GM12878 (cell line): ENCODE measurements at regions not wholly inside any gene's neighbourhood (a gene's known extent, or its start where the extent isn't known, plus 50 kb on each side); places are given as distances from the start of the nearest gene placed in this dataset.
A peak's percentile ranks its signal among the peaks of the same experiment; 100 is the strongest.

Experiments
- ATAC-seq: fragments of 200-7000 bp; cut with Tn5 transposase; 3 replicates; pipeline ENCODE4 v1.9.1; 2020; ENCODE audit warnings: mild to moderate bottlenecking, moderate library complexity
- BruUV-seq: library from RNA; stranded (reverse); fragments of 400-500 nt; replicated peaks from 2 replicates; lab custom pipeline; 2021; lab: Mats Ljungman, UMichigan
- CTCF ChIA-PET: fragments of 300-600 bp; sonication (Branson Sonifier 250); formaldehyde crosslinking; extraction: SDS; loops from one replicate; lab custom pipeline; 2021; ENCODE audit warnings: inconsistent platforms; lab: Yijun Ruan, JAX
- POLR2A ChIA-PET: fragments of 350-600 bp; formaldehyde crosslinking; extraction: SDS; loops from one replicate; lab custom pipeline; 2021; ENCODE audit warnings: inconsistent platforms; lab: Charles Lee
- RAD21 ChIA-PET: fragments of 300-600 bp; sonication (Branson Sonifier 250); formaldehyde crosslinking; loops from one replicate; lab custom pipeline; 2023; ENCODE audit warnings: antibody characterized with exemption; ENCODE audit not compliant: unreplicated experiment; lab: Charles Lee
- SMC1A ChIA-PET: fragments of 300-600 bp; sonication (Branson Sonifier 250); formaldehyde crosslinking; loops from one replicate; lab custom pipeline; 2023; ENCODE audit not compliant: unreplicated experiment, uncharacterized antibody; lab: Charles Lee
- DNase-seq: peaks from one replicate; pipeline ENCODE4 v3.0.0-alpha.2; 2011; ENCODE audit warnings: low read depth, low spot score
- FAIRE-seq: peaks from 3 replicates; lab custom pipeline; 2011; peaks lifted over from hg19 to GRCh38; lab: Jason Lieb, UNC
- H2AFZ ChIP-seq: 2 replicates; pipeline ENCODE4 v1.6.0; 2011; ENCODE audit warnings: low read depth, low read length, control low read depth; ENCODE audit not compliant: control insufficient read depth
- H3K27ac ChIP-seq: 2 replicates; pipeline ENCODE4 v1.5.1; 2011; ENCODE audit warnings: control low read depth; ENCODE audit not compliant: control insufficient read depth, insufficient read depth
- H3K27me3 ChIP-seq, 2 experiments: replicated peaks in 1 of 2; 2 replicates each; pipeline versions ENCODE4 v1.6.0 to v1.6.1; 2011; ENCODE audit warnings: low read length in 1 of 2; ENCODE audit not compliant: control insufficient read depth in 2 of 2, insufficient read depth in 2 of 2
- H3K36me3 ChIP-seq, 2 experiments: 2 replicates each; pipeline ENCODE4 v1.5.1; 2011; ENCODE audit warnings: low read length in 1 of 2; ENCODE audit not compliant: control insufficient read depth in 2 of 2, insufficient read depth in 2 of 2
- H3K4me1 ChIP-seq: 2 replicates; pipeline ENCODE4 v1.6.1; 2011; ENCODE audit warnings: mild to moderate bottlenecking, low read length, moderate library complexity, mixed read lengths; ENCODE audit not compliant: control insufficient read depth, insufficient read depth
- H3K4me2 ChIP-seq: 2 replicates; pipeline ENCODE4 v1.6.0; 2011; ENCODE audit warnings: control low read depth; ENCODE audit not compliant: control insufficient read depth, insufficient read depth
- H3K4me3 ChIP-seq: fragments of 200-600 bp; sonication (generic); 2 replicates; pipeline ENCODE4 v1.5.1; 2016
- H3K79me2 ChIP-seq: 2 replicates; pipeline ENCODE4 v1.6.0; 2011; ENCODE audit warnings: low read length; ENCODE audit not compliant: control insufficient read depth, insufficient read depth
- H3K9ac ChIP-seq: 2 replicates; pipeline ENCODE4 v1.8.0; 2011; ENCODE audit warnings: low read length, control low read depth, mixed read lengths; ENCODE audit not compliant: control insufficient read depth, insufficient read depth
- H3K9me3 ChIP-seq: replicated peaks from 3 replicates; pipeline ENCODE4 v1.5.1; 2011; ENCODE audit warnings: mild to moderate bottlenecking, low read length; ENCODE audit not compliant: control insufficient read depth, insufficient read depth
- H4K20me1 ChIP-seq: 2 replicates; pipeline ENCODE4 v1.6.0; 2011; ENCODE audit not compliant: control insufficient read depth, insufficient read depth
- BCL11A ChIP-seq: IDR thresholded peaks from 2 replicates; pipeline ENCODE4 v1.6.1; 2011; ENCODE audit warnings: low read depth, low read length
- CBX5 ChIP-seq: sonication (generic); IDR thresholded peaks from 2 replicates; pipeline ENCODE4 v1.6.1; 2016; ENCODE audit warnings: low read depth, moderate library complexity, mild to moderate bottlenecking, inconsistent platforms
- CHD2 ChIP-seq: IDR thresholded peaks from 2 replicates; pipeline ENCODE4 v1.6.1; 2011; ENCODE audit warnings: low read depth, low read length, improper control_type of control experiment, borderline replicate concordance
- CHD4 ChIP-seq: fragments of 200-600 bp; sonication (generic); IDR thresholded peaks from 2 replicates; pipeline ENCODE4 v1.6.1; 2016; ENCODE audit warnings: mild to moderate bottlenecking
- EP300 ChIP-seq, 2 experiments: fragments of 150-350 bp in 1 of 2; IDR thresholded peaks; 2 replicates each; pipeline ENCODE4 v1.6.1; 2011 to 2012; ENCODE audit warnings: low read depth in 2 of 2, low read length in 2 of 2, borderline replicate concordance in 1 of 2, improper control_type of control experiment in 1 of 2, inconsistent platforms in 1 of 2; ENCODE audit not compliant: control insufficient read depth in 1 of 2
- IKZF2 ChIP-seq, 2 experiments: fragments of 450-650 bp; IDR thresholded peaks; 2 replicates each; pipeline ENCODE4 v1.6.1; 2017; ENCODE audit warnings: mild to moderate bottlenecking in 2 of 2, moderate library complexity in 2 of 2
- IRF4 ChIP-seq: IDR thresholded peaks from 2 replicates; pipeline ENCODE4 v1.6.1; 2011; ENCODE audit warnings: low read depth, low read length
- JUNB ChIP-seq: IDR thresholded peaks from 2 replicates; pipeline ENCODE4 v1.6.1; 2016; ENCODE audit warnings: antibody characterized with exemption, mild to moderate bottlenecking
- NR2C1 ChIP-seq: fragments of 450-650 bp; IDR thresholded peaks from 2 replicates; pipeline ENCODE4 v1.6.1; 2017; ENCODE audit warnings: antibody characterized with exemption, mild to moderate bottlenecking, moderate library complexity
- NRF1 ChIP-seq: conservative IDR thresholded peaks from 2 replicates; pipeline ENCODE4 v1.6.1; 2011; ENCODE audit warnings: mild to moderate bottlenecking, low read depth, low read length, improper control_type of control experiment
- RFX5 ChIP-seq: IDR thresholded peaks from 2 replicates; pipeline ENCODE4 v1.6.1; 2011; ENCODE audit warnings: low read depth, low read length, improper control_type of control experiment
- RUNX3 ChIP-seq: IDR thresholded peaks from 2 replicates; pipeline ENCODE4 v1.6.1; 2012; ENCODE audit warnings: low read length, inconsistent platforms
- SPI1 ChIP-seq: IDR thresholded peaks from 2 replicates; pipeline ENCODE4 v1.6.1; 2011; ENCODE audit warnings: low read depth, mild to moderate bottlenecking, low read length, moderate library complexity, borderline replicate concordance; ENCODE audit not compliant: insufficient read depth
- TARDBP ChIP-seq: IDR thresholded peaks from 2 replicates; pipeline ENCODE4 v1.6.1; 2016; ENCODE audit warnings: borderline replicate concordance
- WRNIP1 ChIP-seq: IDR thresholded peaks from 2 replicates; pipeline ENCODE4 v1.6.1; 2011; ENCODE audit warnings: low read depth, low read length, improper control_type of control experiment, borderline replicate concordance
- WGBS: methylation state at CpG from one replicate; pipeline ENCODE4 v1.1.6; 2016; ENCODE audit warnings: low lambda C conversion rate; ENCODE audit not compliant: insufficient replicate concordance, insufficient coverage; ENCODE audit errors: missing lambda C conversion rate; 5-methylcytosine and 5-hydroxymethylcytosine counted together
- in situ Hi-C: fragments of 300-500 bp; cut with MboI; formaldehyde crosslinking; loops from 9 replicates; pipeline ENCODE4 v1.14.3; 2018; ENCODE audit warnings: mixed read lengths
- intact Hi-C: fragments of 100-400 bp; cut with micrococcal nuclease; formaldehyde crosslinking; loops from one replicate; pipeline ENCODE4 v1.14.2; 2022; ENCODE audit not compliant: unreplicated experiment
- TF ChIP-seq, protein P1 (sequence below): fragments of 450-650 bp; conservative IDR thresholded peaks from 2 replicates; pipeline ENCODE4 v1.6.1; 2017; ENCODE audit warnings: mild to moderate bottlenecking, moderate library complexity
- TF ChIP-seq, protein P2 (sequence below): fragments of 450-650 bp; IDR thresholded peaks from 2 replicates; pipeline ENCODE4 v1.6.1; 2016; ENCODE audit warnings: mild to moderate bottlenecking

DNA sequence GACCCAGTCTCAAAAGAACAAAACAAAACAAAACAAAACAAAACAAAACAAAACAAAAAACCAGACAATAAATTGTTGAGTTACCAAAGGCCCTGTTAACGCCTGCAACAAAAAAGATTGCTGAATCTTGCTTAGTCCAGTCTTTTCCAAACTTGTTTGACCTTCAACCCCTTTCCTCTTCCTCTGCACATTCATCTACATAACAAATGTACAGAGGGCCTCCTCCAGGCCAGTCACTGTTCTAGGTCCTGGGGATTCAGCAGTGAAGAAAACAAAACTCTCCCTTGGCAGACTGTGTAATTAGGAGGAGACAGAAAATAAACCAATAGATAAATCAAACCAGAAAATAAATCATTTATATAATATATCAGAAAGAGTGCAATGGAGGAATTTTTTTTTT, 294.0 kb upstream of the ADGRL2 start:
- Histone ChIP-seq H3K9ac (no peak overlapping the region), H3K27ac (no peak overlapping the region), H3K36me3 (no peaks in the 10 kb centered on the region), H3K4me1 (peaks cover 10% of the 10 kb centered on the region), H3K79me2 (no peaks in the 10 kb centered on the region), H3K27me3 (no peaks in the 10 kb centered on the region), H3K4me2 (no peak overlapping the region), H3K4me3 (no peak overlapping the region), H3K9me3 (no peaks in the 10 kb centered on the region), H2AFZ (no peak overlapping the region), H4K20me1 (no peaks in the 10 kb centered on the region)
- ChIA-PET CTCF (no interaction called here), POLR2A (no interaction called here), RAD21 (no interaction called here), SMC1A (no interaction called here)
- TF ChIP-seq CHD4 (no peak), CBX5 (no peak)
- WGBS: 40% methylated on average over 1 of the region's 1 CpG
- ATAC-seq (no peak), FAIRE-seq (no peak), DNase-seq (no peak)
- BruUV-seq: no TSS peak
- in situ Hi-C loops: no loop called here
- intact Hi-C loops: no loop called here

GRCh38 chr1:81505831-81506230, 294.9 kb upstream of the ADGRL2 start:
- POLR2A ChIA-PET: no interaction called here
- CTCF ChIA-PET: no interaction called here
- no peak overlapping the region for H2AFZ ChIP-seq
- WGBS: 4% methylated on average over 4 of the region's 4 CpGs
- SMC1A ChIA-PET: no interaction called here
- 0 out of 2 replicates have a peak overlapping the region, but pooled peaks have one; percentile 2 for H3K4me3 ChIP-seq
- peak overlapping the region; percentile 25; the same call in 1 of the 2 replicates for H3K4me2 ChIP-seq
- FAIRE-seq (peak; percentile 38), ATAC-seq (peak; percentile 93), DNase-seq (peak; percentile 59)
- no peaks in the 10 kb centered on the region for H3K36me3 ChIP-seq
- in situ Hi-C loops (no loop called here), intact Hi-C loops (no loop called here)
- no peaks in the 10 kb centered on the region for H3K27me3 ChIP-seq
- no peaks in the 10 kb centered on the region for H4K20me1 ChIP-seq
- H3K4me1 ChIP-seq: peaks cover 10% of the 10 kb centered on the region
- BruUV-seq: no TSS peak
- RAD21 ChIA-PET: no interaction called here
- H3K9ac ChIP-seq: no peak overlapping the region
- H3K27ac ChIP-seq: no peak overlapping the region
- H3K9me3 ChIP-seq: no peaks in the 10 kb centered on the region
- H3K79me2 ChIP-seq: no peaks in the 10 kb centered on the region
- no peak for TF ChIP-seq TARDBP
- TF ChIP-seq NRF1: no peak
- TF ChIP-seq NR2C1: no peak
- TF ChIP-seq JUNB: no peak
- TF ChIP-seq RFX5: no peak
- TF ChIP-seq IRF4: peak; percentile 72; the same call in 1 of the 2 replicates
- peak; percentile 40; the same call in 1 of the 2 replicates for TF ChIP-seq RUNX3
- TF ChIP-seq, protein P1, sequence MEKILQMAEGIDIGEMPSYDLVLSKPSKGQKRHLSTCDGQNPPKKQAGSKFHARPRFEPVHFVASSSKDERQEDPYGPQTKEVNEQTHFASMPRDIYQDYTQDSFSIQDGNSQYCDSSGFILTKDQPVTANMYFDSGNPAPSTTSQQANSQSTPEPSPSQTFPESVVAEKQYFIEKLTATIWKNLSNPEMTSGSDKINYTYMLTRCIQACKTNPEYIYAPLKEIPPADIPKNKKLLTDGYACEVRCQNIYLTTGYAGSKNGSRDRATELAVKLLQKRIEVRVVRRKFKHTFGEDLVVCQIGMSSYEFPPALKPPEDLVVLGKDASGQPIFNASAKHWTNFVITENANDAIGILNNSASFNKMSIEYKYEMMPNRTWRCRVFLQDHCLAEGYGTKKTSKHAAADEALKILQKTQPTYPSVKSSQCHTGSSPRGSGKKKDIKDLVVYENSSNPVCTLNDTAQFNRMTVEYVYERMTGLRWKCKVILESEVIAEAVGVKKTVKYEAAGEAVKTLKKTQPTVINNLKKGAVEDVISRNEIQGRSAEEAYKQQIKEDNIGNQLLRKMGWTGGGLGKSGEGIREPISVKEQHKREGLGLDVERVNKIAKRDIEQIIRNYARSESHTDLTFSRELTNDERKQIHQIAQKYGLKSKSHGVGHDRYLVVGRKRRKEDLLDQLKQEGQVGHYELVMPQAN: no peak
- no peak for TF ChIP-seq CHD2
- 0 out of 4 replicates have a peak, but pooled peaks of 1 of the 2 experiments have one; percentile 45 for TF ChIP-seq EP300 (IDR thresholded peaks at IDR 0.05; ENCODE audit: borderline replicate concordance in 1 of 2, control insufficient read depth in 1 of 2, low read depth in 2 of 2, low read length in 2 of 2)
- TF ChIP-seq WRNIP1: no peak
- TF ChIP-seq SPI1: peak; percentile 95
- TF ChIP-seq BCL11A: 0 out of 2 replicates have a peak, but pooled peaks have one; percentile 31
- TF ChIP-seq, protein P2, sequence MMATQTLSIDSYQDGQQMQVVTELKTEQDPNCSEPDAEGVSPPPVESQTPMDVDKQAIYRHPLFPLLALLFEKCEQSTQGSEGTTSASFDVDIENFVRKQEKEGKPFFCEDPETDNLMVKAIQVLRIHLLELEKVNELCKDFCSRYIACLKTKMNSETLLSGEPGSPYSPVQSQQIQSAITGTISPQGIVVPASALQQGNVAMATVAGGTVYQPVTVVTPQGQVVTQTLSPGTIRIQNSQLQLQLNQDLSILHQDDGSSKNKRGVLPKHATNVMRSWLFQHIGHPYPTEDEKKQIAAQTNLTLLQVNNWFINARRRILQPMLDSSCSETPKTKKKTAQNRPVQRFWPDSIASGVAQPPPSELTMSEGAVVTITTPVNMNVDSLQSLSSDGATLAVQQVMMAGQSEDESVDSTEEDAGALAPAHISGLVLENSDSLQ: peak; percentile 60; the same call in 1 of the 2 replicates
- peak in 1 of 2 experiments; percentile 53; a peak in 1 of 4 replicates for TF ChIP-seq IKZF2 (IDR thresholded peaks at IDR 0.05)
